H1 (cell line): ENCODE measurements at regions not wholly inside any gene's neighbourhood (a gene's known extent, or its start where the extent isn't known, plus 50 kb on each side); places are given as distances from the start of the nearest gene placed in this dataset.

Experiments used
- E2F6 ChIP-seq: IDR thresholded peaks from 2 replicates; pipeline ENCODE4 v1.6.1; 2012; ENCODE audit warnings: inconsistent platforms
- KDM4A ChIP-seq: IDR thresholded peaks from one replicate; pipeline ENCODE4 v1.7.1; 2012; ENCODE audit warnings: low read depth, mild to moderate bottlenecking, moderate library complexity, low read length, inconsistent platforms; ENCODE audit not compliant: severe bottlenecking
- SIRT6 ChIP-seq: IDR thresholded peaks from one replicate; pipeline ENCODE4 v1.7.1; 2012; ENCODE audit warnings: low read length, inconsistent platforms
- SP4 ChIP-seq: IDR thresholded peaks from 2 replicates; pipeline ENCODE4 v1.6.1; 2012; ENCODE audit warnings: low read length, inconsistent platforms
- TBP ChIP-seq: IDR thresholded peaks from 2 replicates; pipeline ENCODE4 v1.6.1; 2011; ENCODE audit warnings: low read depth, low read length, improper control_type of control experiment

GRCh38 chr17:5825717-5826330 lies 241.5 kb upstream of the NLRP1 start (continued):
- TF ChIP-seq SIRT6 (no peak), SP4 (no peak), E2F6 (no peak), TBP (no peak), KDM4A (no peak)
- TF ChIP-seq, all 59 proteins: peak for 0
